Ovary (tissue), 7 donors: ENCODE measurements at regions not wholly inside any gene's neighbourhood (a gene's known extent, or its start where the extent isn't known, plus 50 kb on each side); places are given as distances from the start of the nearest gene placed in this dataset.

Experiments
- DNase-seq, 5 donors: peaks; one replicate each; pipeline ENCODE4 v3.0.0-alpha.2; 2019 to 2020
- H3K27ac ChIP-seq, 2 donors: fragments of 200-600 bp; one replicate each; pipeline versions ENCODE4 v1.5.1 to v1.8.0; 2019 to 2022
- H3K27me3 ChIP-seq: fragments of 200-600 bp; one replicate; pipeline ENCODE4 v1.8.0; 2022
- H3K36me3 ChIP-seq: fragments of 200-600 bp; sonication (generic); one replicate; pipeline ENCODE4 v1.5.1; 2019
- H3K4me1 ChIP-seq: one replicate; pipeline ENCODE4 v1.8.1; 2013; ENCODE audit warnings: mild to moderate bottlenecking, moderate library complexity; ENCODE audit not compliant: insufficient read depth
- H3K4me3 ChIP-seq: fragments of 200-600 bp; sonication (generic); one replicate; pipeline ENCODE4 v1.5.1; 2017
- H3K9me3 ChIP-seq, 2 donors: fragments of 200-600 bp in 1 of 2; sonication (generic) in 1 of 2; one replicate each; pipeline versions ENCODE4 v1.5.1 to v1.8.1; 2013 to 2019; ENCODE audit warnings: mild to moderate bottlenecking in 1 of 2, moderate library complexity in 1 of 2
- EP300 ChIP-seq: sonication (generic); formaldehyde crosslinking; IDR thresholded peaks from one replicate; pipeline ENCODE4 v1.6.1; 2017; ENCODE audit warnings: antibody characterized with exemption
- POLR2A ChIP-seq: fragments of 450-650 bp; IDR thresholded peaks from one replicate; pipeline ENCODE4 v1.6.1; 2017; ENCODE audit warnings: antibody characterized with exemption, mild to moderate bottlenecking, moderate library complexity
- WGBS, 3 donors: extraction: QIAGEN DNeasy Blood & Tissue Kit in 1 of 3; methylation state at CpG; one replicate each; pipeline versions ENCODE4 v1.1.5 to v1.1.7; 2013 to 2017; 5-methylcytosine and 5-hydroxymethylcytosine counted together
- intact Hi-C, 4 donors: fragments of 100-400 bp; cut with DNase I; formaldehyde crosslinking; loops; one replicate each; pipeline versions ENCODE4 v1.11.0 to v1.15.1; 2022 to 2023
- TF ChIP-seq, protein P1 (sequence below), 3 donors: fragments of 450-650 bp in 2 of 3; fragments of 200-600 bp in 1 of 3; IDR thresholded peaks; one replicate each; pipeline versions ENCODE4 v1.5.1 to v1.8.0; 2016 to 2022; ENCODE audit warnings: antibody characterized with exemption in 3 of 3, mild to moderate bottlenecking in 1 of 3
- donor health status: DM: no; HTN: no; CAD: no; lungs with moderate emphysema.
- donor health status: DM: no; HTN: no; CAD: no.
- donor health status: Bipolar disorder and iron deficiency.
- donor health status: DM: no; HTN: no; CAD: no.
- donor health status: DM: yes; HTN: yes; CAD: no.

- intact Hi-C loops: loop anchor here in 3 of 4 donors (5.0 kb wide), 2 partner anchors 600 to 605 kb away; no protein-coding TSS in a partner anchor
- Histone ChIP-seq H3K27ac (no peak overlapping the region), H3K4me1 (no peaks in the 10 kb centered on the region), H3K9me3 (no peaks in the 10 kb centered on the region), H3K27me3 (no peaks in the 10 kb centered on the region), H3K36me3 (no peaks in the 10 kb centered on the region), H3K4me3 (no peak overlapping the region)
- DNase-seq: peak; percentile 81 to 88 (median 85)
- TF ChIP-seq EP300 (no peak), POLR2A (no peak)
- TF ChIP-seq, protein P1, sequence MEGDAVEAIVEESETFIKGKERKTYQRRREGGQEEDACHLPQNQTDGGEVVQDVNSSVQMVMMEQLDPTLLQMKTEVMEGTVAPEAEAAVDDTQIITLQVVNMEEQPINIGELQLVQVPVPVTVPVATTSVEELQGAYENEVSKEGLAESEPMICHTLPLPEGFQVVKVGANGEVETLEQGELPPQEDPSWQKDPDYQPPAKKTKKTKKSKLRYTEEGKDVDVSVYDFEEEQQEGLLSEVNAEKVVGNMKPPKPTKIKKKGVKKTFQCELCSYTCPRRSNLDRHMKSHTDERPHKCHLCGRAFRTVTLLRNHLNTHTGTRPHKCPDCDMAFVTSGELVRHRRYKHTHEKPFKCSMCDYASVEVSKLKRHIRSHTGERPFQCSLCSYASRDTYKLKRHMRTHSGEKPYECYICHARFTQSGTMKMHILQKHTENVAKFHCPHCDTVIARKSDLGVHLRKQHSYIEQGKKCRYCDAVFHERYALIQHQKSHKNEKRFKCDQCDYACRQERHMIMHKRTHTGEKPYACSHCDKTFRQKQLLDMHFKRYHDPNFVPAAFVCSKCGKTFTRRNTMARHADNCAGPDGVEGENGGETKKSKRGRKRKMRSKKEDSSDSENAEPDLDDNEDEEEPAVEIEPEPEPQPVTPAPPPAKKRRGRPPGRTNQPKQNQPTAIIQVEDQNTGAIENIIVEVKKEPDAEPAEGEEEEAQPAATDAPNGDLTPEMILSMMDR (IDR thresholded peaks at IDR 0.05): peak; percentile 82 to 89 (median 83)
- WGBS, 3 donors: 3 to 10% (median 5%) methylated on average over 15 of the region's 15 CpGs
Observed at GRCh38 chr18:6482198-6482977, 67.7 kb upstream of the L3MBTL4 start.

DNA sequence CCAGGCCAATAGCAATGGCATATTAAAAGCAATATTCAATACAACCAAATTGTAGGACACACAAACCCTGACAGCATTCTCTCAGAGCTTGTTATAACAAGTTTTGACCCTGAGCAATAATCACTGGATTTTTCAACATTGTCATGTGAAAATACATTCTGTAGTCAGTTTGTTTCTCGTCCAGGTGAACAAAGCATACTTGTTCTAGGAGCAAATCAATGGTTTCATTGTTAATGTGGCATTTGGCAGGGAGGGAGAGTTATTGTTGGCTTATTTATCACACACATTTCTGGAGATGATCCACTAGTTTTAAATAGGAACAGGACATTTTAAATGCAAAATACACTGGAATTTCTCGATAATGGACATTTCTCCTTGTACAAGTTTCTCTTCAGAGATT is 69.9 kb upstream of the L3MBTL4 start:
- TF ChIP-seq, protein P1 (IDR thresholded peaks at IDR 0.05): no peak
- no peak for TF ChIP-seq EP300
- no peak for TF ChIP-seq POLR2A
- H3K36me3 ChIP-seq: no peaks in the 10 kb centered on the region
- H3K9me3 ChIP-seq: no peaks in the 10 kb centered on the region
- intact Hi-C loops: loop anchor here in 3 of 4 donors (5.0 kb wide), 2 partner anchors 602 to 607 kb away; no protein-coding TSS in a partner anchor
- H3K27me3 ChIP-seq: no peaks in the 10 kb centered on the region
- no peak overlapping the region for H3K27ac ChIP-seq
- no peak overlapping the region for H3K4me3 ChIP-seq
- WGBS, 3 donors: 72 to 82% (median 79%) methylated on average over 2 of the region's 2 CpGs
- H3K4me1 ChIP-seq: no peaks in the 10 kb centered on the region
- DNase-seq: no peak

GRCh38 chr18:6486313-6486712 is 71.6 kb upstream of the L3MBTL4 start:
- WGBS, 3 donors: 45 to 59% (median 46%) methylated on average over 3 of the region's 3 CpGs
- H3K4me1 ChIP-seq: no peaks in the 10 kb centered on the region
- DNase-seq: no peak
- H3K36me3 ChIP-seq: no peaks in the 10 kb centered on the region
- no peak overlapping the region for H3K4me3 ChIP-seq
- intact Hi-C loops: no loop called here
- H3K27me3 ChIP-seq: no peaks in the 10 kb centered on the region
- no peak overlapping the region for H3K27ac ChIP-seq
- H3K9me3 ChIP-seq: no peaks in the 10 kb centered on the region
- no peak for TF ChIP-seq EP300
- TF ChIP-seq, protein P1 (IDR thresholded peaks at IDR 0.05): no peak
- no peak for TF ChIP-seq POLR2A

DNA sequence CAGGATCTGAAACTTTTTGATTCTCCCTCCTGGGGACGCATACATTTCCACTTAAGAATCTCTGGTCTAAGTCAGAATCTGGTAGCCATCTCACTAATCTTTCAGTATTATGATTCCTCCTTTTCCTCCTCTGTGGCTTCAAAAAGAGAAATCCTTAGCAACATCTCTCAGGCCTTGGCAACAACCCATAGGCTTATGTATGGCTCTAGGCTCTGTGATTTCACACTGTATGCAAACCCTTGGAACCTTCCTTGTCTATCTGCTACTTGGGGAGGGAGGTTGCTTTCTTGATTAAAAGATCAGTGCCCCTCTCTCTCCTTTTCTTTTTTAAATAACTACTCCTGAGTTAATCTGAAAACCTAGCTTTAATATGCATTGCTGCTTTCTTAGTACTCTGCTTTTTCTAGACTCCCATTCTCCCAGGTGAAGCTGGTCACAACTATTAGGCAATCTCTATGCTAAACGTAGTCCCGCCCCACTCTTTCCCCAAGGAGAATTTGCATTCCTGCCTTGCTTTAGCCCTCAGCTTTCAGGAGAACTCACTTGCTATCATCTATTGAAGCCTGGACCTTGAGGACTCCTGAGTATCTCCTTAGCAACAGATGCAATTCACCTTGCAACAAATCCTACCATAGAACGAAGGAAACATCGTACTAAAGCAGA is 72.2 kb upstream of the L3MBTL4 start:
- Histone ChIP-seq H3K27ac (no peak overlapping the region), H3K9me3 (no peaks in the 10 kb centered on the region), H3K4me3 (no peak overlapping the region), H3K27me3 (no peaks in the 10 kb centered on the region), H3K4me1 (no peaks in the 10 kb centered on the region), H3K36me3 (no peaks in the 10 kb centered on the region)
- no peak for DNase-seq
- 85 to 87% (median 86%) methylated on average over 5 of the region's 5 CpGs for WGBS, 3 donors
- no peak for TF ChIP-seq EP300
- no peak for TF ChIP-seq POLR2A
- TF ChIP-seq, protein P1 (IDR thresholded peaks at IDR 0.05): no peak
- intact Hi-C loops: no loop called here
